HG03060 (cell line): ENCODE measurements at regions not wholly inside any gene's neighbourhood (a gene's known extent, or its start where the extent isn't known, plus 50 kb on each side); places are given as distances from the start of the nearest gene placed in this dataset.
"Not testable (repeated sequence)": the region's sequence is repeated elsewhere in the genome, so short reads cannot be mapped to it uniquely, and the experiment has no call there.

Experiments used
- ATAC-seq: cut with Tn5 transposase; IDR thresholded peaks from one replicate; pipeline ENCODE4 v1.9.1; 2021; ENCODE audit warnings: low read depth, moderate number of reproducible peaks; ENCODE audit not compliant: unreplicated experiment

DNA sequence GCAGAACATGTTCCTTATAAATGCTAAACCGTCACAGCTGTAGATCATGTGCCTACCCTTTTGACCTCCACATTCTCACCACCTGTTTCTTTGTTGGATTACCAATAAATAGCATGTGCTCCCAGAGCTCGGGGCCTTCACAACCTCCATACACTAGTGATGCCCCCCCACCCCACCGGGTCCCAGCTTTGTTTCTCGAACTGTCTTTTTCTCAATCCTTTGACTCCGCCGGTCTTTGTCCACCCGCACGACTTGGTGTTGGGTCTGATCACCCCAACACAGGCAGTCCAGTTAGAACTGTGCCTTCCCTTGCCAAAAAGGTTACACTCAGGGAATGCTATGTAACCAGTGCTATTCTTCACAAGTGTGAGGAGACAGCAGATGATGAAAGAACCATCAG lies 485.9 kb upstream of the C9orf72 start:
- ATAC-seq: no peak

DNA sequence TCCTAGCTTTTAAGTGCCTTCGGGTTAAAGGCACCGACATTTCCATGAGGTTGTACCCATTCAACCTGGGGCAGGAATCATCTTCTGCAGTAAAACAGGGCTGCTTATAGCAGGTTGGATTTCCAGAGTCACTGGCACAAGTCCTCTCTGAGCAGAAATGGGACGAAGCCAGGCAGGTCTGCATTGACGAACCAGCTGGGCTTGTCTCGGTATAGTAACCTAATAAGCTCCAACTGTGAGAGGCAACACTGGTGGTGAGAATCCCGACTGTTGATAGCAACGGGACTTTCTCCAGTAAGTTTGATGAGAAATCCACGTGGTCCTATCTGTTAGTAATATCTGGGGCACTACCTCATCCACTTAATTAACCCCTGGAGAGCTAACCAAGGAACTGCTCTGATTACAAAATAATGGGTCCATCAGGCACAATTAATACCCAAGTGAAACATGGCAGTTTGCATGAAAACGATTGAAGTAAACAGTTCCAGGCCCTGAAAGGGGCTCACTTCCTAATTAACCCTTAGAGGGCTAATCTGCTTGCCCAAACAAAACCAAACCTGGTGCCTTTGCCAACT lies 491.0 kb upstream of the C9orf72 start:
- ATAC-seq: no peak

- no peak for ATAC-seq
These were observed 500.0 kb upstream of the C9orf72 start for GRCh38 chr9:28073270-28073669.

- ATAC-seq: no peak
These were observed 506.4 kb upstream of the C9orf72 start for GRCh38 chr9:28079677-28080076.

GRCh38 chr9:28082671-28083070 lies 509.4 kb upstream of the C9orf72 start:
- no peak for ATAC-seq

DNA sequence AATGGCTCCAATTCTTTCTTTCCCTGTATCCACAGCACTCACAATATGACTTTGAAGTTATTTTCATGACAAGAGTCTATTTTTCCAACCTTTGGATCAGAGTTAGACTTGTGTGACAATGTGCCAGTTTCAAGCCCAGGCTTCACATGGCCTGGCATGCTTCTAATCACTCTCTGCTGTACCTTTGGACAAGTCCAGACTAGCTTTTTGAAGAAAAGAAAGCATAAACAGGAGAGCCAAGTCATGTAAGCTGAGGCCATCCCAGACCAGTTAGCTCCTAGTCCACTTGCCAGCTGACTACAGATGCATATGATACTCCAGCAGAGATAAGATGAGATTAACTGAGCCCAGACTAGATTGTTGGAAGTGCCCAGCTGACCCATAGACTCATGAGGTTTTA lies 513.6 kb upstream of the C9orf72 start:
- ATAC-seq: no peak

GRCh38 chr9:28092981-28093936 lies 520.0 kb upstream of the C9orf72 start:
- no peak for ATAC-seq

- no peak for ATAC-seq
These were observed 528.2 kb upstream of the C9orf72 start for GRCh38 chr9:28101509-28101908.

DNA sequence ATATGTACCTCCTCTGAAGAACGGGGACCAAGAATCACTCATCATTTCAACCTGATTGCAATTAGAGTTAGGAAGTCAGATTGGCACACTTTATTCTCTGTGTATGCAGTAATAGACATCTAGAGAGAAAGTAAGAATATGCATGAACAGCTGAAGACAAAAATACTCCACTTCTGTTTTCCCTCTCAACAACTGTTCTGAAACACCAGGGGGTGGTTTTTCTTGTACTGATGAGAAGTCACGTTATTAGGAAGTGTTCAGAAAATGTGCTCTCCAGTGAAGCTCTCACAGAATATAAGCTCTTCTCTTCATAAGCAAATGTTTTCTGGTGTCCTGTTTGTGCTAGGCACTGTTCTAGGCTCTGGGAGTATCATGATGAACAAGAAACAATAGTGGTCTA lies 531.7 kb upstream of the C9orf72 start:
- no peak for ATAC-seq

- no peak for ATAC-seq
These were observed 546.9 kb upstream of the C9orf72 start for GRCh38 chr9:28120184-28120583.

DNA sequence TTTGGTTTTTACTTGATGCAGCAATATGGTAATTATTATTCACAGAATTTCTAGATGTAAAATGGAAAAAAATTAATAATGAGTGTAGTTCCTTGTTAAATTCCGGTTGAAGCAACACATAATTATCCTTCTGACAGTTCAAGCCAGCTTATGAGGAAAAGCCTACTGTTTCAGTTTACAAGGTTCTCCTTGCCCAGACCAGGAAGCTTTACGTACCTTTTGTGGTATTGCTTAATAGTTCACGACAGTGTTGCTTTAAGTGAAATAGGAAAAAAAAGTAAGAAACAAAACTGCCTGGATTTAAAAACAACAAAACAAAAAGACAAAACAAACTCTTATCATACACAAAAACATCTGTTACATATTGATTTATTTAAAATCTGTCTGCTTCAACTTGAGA lies 547.3 kb upstream of the C9orf72 start:
- no peak for ATAC-seq

GRCh38 chr9:28121366-28121765 lies 548.1 kb upstream of the C9orf72 start:
- no peak for ATAC-seq

DNA sequence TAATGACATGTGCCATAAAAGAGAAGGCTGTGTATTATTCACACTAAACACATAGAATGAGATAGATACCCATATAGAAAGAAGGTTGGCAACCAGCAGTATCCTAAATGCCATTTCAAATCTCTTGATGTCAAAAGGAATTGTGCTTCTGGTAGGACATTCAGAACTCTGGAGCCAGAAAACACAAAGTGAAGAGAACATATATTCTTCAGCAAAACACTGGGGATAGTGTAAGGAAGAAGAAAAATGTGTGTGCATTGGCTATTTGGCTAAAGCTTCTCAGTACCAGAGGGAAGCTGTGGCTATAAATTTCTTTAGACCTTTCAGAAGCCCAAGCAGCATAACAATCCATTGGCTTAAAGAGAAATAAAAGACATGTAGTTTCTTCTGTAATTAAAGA lies 551.6 kb upstream of the C9orf72 start:
- ATAC-seq: no peak

DNA sequence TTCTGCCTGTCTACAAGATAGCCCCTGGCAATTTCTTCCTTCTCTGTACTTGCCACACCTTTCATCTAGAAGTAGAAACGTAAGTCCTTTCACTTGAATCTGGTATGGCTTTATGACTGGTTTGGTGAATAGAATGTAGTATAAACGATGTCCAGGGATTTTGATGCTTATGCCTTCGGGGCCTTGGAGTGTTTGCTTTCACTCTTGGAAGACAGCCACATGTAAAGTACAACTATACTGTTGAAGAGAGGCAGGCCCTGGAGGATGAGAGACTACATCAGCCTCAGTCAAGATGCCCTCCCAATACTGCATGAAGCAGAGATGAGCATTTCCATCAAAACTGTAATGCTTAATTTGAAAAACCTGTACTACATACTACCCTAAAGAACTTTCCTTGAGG lies 553.8 kb upstream of the C9orf72 start:
- no peak for ATAC-seq

DNA sequence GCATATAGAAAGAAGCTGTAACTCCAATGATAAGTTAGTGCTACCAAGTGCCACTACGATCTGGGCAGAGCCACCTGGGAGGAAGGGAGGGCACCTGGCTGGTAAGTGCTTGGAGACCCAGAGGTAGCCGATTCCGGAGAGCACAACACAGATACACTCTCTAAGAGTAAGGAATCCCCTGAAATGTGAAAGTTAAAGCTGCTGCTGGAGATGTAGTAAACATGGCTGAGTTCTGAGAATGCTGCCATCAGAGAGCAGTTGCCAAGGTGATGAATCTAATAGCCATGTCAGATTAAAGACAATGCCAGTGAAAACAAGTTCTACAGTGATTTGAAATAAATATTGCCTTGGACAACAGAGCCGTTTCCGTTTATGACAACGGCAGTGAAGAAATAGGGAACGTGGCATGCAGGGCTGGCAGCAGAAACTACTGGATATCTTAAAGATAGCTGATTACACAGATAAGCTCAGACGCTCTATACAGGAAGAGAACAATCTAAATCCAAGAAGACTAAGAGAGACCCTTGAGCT lies 561.2 kb upstream of the C9orf72 start:
- no peak for ATAC-seq

DNA sequence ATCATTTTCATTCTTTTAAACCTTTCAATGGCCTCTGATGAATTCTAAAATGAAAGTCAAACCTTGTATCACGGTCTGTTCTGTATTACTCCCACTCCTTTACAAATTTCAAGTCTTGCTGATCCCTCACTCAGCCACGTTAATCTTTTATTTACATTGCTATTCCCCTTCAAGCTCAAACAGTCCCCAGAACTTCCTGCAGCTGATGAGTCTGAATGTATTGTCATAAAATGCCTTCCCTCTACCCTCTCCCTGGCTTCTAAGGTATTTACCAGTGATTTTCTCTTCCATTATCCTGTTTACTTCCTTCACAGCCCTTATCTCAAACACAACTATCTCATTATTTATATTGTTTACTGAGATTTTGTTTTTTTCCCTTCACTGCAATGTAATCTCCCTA lies 562.3 kb upstream of the C9orf72 start:
- ATAC-seq: no peak

GRCh38 chr9:28136113-28136512 lies 562.8 kb upstream of the C9orf72 start:
- no peak for ATAC-seq

GRCh38 chr9:28147430-28147829 lies 574.1 kb upstream of the C9orf72 start:
- ATAC-seq: not testable (repeated sequence)

DNA sequence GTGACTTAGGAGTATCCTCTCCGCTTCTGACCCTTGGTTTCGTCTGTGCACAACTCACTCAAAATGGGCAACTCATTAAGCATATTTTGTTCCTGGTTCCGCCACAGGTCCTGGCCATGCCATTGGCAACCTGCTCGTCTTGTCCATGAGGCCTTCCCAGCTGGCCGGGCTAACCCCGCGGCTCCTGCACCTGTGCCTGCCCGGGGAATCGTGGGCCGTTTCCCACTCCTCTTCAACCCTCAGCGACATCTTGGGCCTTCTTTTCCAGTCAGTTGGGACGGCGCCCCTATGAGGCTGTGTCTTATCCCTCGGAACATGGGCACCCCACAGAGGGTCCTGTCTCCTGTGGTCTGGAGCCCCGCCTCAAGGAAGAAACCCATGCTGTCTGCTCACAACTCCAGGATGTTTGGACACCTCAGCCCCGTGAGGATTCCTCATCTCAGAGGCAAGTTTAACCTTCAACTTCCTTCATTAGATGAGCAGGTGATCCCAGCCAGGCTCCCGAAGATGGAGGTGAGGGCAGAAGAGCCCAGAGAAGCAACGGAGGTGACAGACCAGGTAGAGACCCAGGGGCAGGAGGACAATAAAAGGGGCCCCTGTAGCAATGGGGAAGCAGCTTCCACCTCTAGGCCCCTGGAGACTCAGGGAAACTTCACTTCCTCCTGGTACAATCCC lies 574.8 kb upstream of the C9orf72 start:
- not testable (repeated sequence) for ATAC-seq

- ATAC-seq: not testable (repeated sequence)
These were observed 576.2 kb upstream of the C9orf72 start for GRCh38 chr9:28149361-28150050.

GRCh38 chr9:28155067-28155466 lies 581.8 kb upstream of the C9orf72 start:
- ATAC-seq: no peak
